OCI-LY7 (cell line): ENCODE measurements at regions not wholly inside any gene's neighbourhood (a gene's known extent, or its start where the extent isn't known, plus 50 kb on each side); places are given as distances from the start of the nearest gene placed in this dataset.

Experiments used
- BruUV-seq: library from RNA; stranded (reverse); fragments of 400-500 nt; replicated peaks from 2 replicates; lab custom pipeline; 2021; lab: Mats Ljungman, UMichigan
- CTCF ChIA-PET: fragments of 300-600 bp; sonication (Branson Sonifier 250); formaldehyde crosslinking; loops from one replicate; lab custom pipeline; 2022; ENCODE audit warnings: antibody characterized with exemption; ENCODE audit not compliant: unreplicated experiment; lab: Charles Lee
- POLR2A ChIA-PET: fragments of 300-600 bp; sonication (Branson Sonifier 250); formaldehyde crosslinking; loops from one replicate; lab custom pipeline; 2022; ENCODE audit warnings: antibody characterized with exemption; lab: Charles Lee
- DNase-seq: peaks from one replicate; pipeline ENCODE4 v3.0.0-alpha.2; 2015; ENCODE audit warnings: low spot score
- H2AFZ ChIP-seq: fragments of 200-600 bp; sonication (generic), shearing (Covaris generic); 2 replicates; pipeline ENCODE4 v1.6.1; 2014; ENCODE audit warnings: mild to moderate bottlenecking, antibody characterized with exemption, low read length, moderate library complexity
- H3K27ac ChIP-seq: fragments of 200-600 bp; sonication (generic); 2 replicates; pipeline ENCODE4 v1.5.1; 2014; ENCODE audit warnings: mixed run types, low read depth, mild to moderate bottlenecking, moderate library complexity, low read length, inconsistent platforms; ENCODE audit not compliant: poor library complexity, severe bottlenecking
- H3K36me3 ChIP-seq: fragments of 200-600 bp; sonication (generic); 2 replicates; pipeline ENCODE4 v1.6.1; 2014; ENCODE audit warnings: mild to moderate bottlenecking, antibody characterized with exemption, low read length, moderate library complexity, mixed read lengths; ENCODE audit not compliant: insufficient read depth
- H3K4me1 ChIP-seq: fragments of 200-600 bp; sonication (generic); 2 replicates; pipeline ENCODE4 v1.5.1; 2014; ENCODE audit warnings: mild to moderate bottlenecking, low read length; ENCODE audit not compliant: insufficient read depth, poor library complexity, severe bottlenecking
- H3K4me2 ChIP-seq: fragments of 200-600 bp; sonication (generic); 2 replicates; pipeline ENCODE4 v1.6.1; 2014; ENCODE audit warnings: mild to moderate bottlenecking, low read length
- H3K4me3 ChIP-seq: fragments of 200-600 bp; sonication (generic); 2 replicates; pipeline ENCODE4 v1.5.1; 2014; ENCODE audit warnings: mild to moderate bottlenecking, low read depth, low read length; ENCODE audit not compliant: poor library complexity, severe bottlenecking
- H3K79me2 ChIP-seq: fragments of 200-600 bp; sonication (generic); 2 replicates; pipeline ENCODE4 v1.6.1; 2016; ENCODE audit warnings: low read depth, mild to moderate bottlenecking, low read length, moderate library complexity, mixed read lengths; ENCODE audit not compliant: insufficient read depth
- H3K9me2 ChIP-seq: fragments of 200-600 bp; sonication (generic); 2 replicates; pipeline ENCODE4 v1.6.1; 2016; ENCODE audit warnings: mild to moderate bottlenecking, low read length, mixed read lengths; ENCODE audit not compliant: insufficient read depth
- H3K9me3 ChIP-seq: fragments of 200-600 bp; sonication (generic); 2 replicates; pipeline ENCODE4 v1.6.1; 2014; ENCODE audit warnings: mild to moderate bottlenecking, mixed run types, low read length, mixed read lengths
- H4K20me1 ChIP-seq: fragments of 200-600 bp; sonication (generic); 2 replicates; pipeline ENCODE4 v1.6.1; 2014; ENCODE audit warnings: mild to moderate bottlenecking, antibody characterized with exemption, low read length, moderate library complexity, mixed read lengths; ENCODE audit not compliant: insufficient read depth
- EZH2phosphoT487 ChIP-seq: fragments of 200-600 bp; sonication (generic); IDR thresholded peaks from 2 replicates; pipeline ENCODE4 v1.6.1; 2018; ENCODE audit warnings: low read depth, borderline replicate concordance, mild to moderate bottlenecking, mixed run types, antibody characterized with exemption, low read length, moderate library complexity, mixed read lengths
- intact Hi-C: fragments of 100-400 bp; cut with micrococcal nuclease; formaldehyde crosslinking; loops from one replicate; pipeline ENCODE4 v1.10.0; 2022; ENCODE audit not compliant: unreplicated experiment
- TF ChIP-seq, protein P1 (sequence below): fragments of 200-600 bp; sonication (generic); conservative IDR thresholded peaks from 2 replicates; pipeline ENCODE4 v1.5.1; 2014; ENCODE audit warnings: mild to moderate bottlenecking, antibody characterized with exemption, low read length, moderate library complexity, mixed read lengths

- intact Hi-C loops: no loop called here
- no peak overlapping the region for H3K27ac ChIP-seq
- no peaks in the 10 kb centered on the region for H3K9me2 ChIP-seq
- H4K20me1 ChIP-seq: no peaks in the 10 kb centered on the region
- POLR2A ChIA-PET: no interaction called here
- no peaks in the 10 kb centered on the region for H3K9me3 ChIP-seq
- H3K4me2 ChIP-seq: no peak overlapping the region
- no peak overlapping the region for H3K4me3 ChIP-seq
- CTCF ChIA-PET: no interaction called here
- no peak for DNase-seq
- H3K4me1 ChIP-seq: no peaks in the 10 kb centered on the region
- BruUV-seq: no TSS peak
- TF ChIP-seq EZH2phosphoT487: no peak
- TF ChIP-seq, protein P1, sequence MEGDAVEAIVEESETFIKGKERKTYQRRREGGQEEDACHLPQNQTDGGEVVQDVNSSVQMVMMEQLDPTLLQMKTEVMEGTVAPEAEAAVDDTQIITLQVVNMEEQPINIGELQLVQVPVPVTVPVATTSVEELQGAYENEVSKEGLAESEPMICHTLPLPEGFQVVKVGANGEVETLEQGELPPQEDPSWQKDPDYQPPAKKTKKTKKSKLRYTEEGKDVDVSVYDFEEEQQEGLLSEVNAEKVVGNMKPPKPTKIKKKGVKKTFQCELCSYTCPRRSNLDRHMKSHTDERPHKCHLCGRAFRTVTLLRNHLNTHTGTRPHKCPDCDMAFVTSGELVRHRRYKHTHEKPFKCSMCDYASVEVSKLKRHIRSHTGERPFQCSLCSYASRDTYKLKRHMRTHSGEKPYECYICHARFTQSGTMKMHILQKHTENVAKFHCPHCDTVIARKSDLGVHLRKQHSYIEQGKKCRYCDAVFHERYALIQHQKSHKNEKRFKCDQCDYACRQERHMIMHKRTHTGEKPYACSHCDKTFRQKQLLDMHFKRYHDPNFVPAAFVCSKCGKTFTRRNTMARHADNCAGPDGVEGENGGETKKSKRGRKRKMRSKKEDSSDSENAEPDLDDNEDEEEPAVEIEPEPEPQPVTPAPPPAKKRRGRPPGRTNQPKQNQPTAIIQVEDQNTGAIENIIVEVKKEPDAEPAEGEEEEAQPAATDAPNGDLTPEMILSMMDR: no peak
- no peak overlapping the region for H2AFZ ChIP-seq
- no peaks in the 10 kb centered on the region for H3K36me3 ChIP-seq
- no peaks in the 10 kb centered on the region for H3K79me2 ChIP-seq
Measured at GRCh38 chr2:126172631-126173184, 483.2 kb upstream of the GYPC start.

DNA sequence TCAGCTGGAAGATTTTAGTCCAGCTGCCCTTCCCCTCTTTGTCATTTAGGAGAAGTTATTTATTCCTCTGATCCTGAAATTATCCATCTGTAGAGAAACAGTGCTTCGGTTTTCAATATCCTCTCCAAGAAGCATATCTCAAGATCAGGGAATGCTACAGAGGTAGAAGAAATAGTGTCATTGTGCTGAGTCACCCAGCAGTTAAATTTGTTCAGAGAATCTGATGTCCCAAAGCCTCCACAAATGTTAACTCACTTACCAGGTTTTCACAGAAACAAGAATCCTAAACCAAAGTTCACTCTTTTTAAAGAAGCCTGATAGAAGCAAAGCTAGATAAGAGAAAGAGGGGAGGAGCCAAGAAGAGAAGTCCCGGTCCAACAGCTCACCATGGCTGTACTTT lies 480.7 kb upstream of the GYPC start:
- no peak overlapping the region for H2AFZ ChIP-seq
- no peak overlapping the region for H3K4me2 ChIP-seq
- H3K4me3 ChIP-seq: no peak overlapping the region
- CTCF ChIA-PET: no interaction called here
- H3K9me3 ChIP-seq: no peaks in the 10 kb centered on the region
- intact Hi-C loops: no loop called here
- no peaks in the 10 kb centered on the region for H3K36me3 ChIP-seq
- H3K4me1 ChIP-seq: no peaks in the 10 kb centered on the region
- no peaks in the 10 kb centered on the region for H4K20me1 ChIP-seq
- H3K27ac ChIP-seq: no peak overlapping the region
- POLR2A ChIA-PET: no interaction called here
- no peak for DNase-seq
- TF ChIP-seq, protein P1: no peak
- no peak for TF ChIP-seq EZH2phosphoT487
- H3K79me2 ChIP-seq: no peaks in the 10 kb centered on the region
- no peaks in the 10 kb centered on the region for H3K9me2 ChIP-seq
- no TSS peak for BruUV-seq

GRCh38 chr2:126177479-126177878 lies 478.5 kb upstream of the GYPC start:
- Histone ChIP-seq H3K9me3 (no peaks in the 10 kb centered on the region), H4K20me1 (no peaks in the 10 kb centered on the region), H3K4me2 (no peak overlapping the region), H3K9me2 (no peaks in the 10 kb centered on the region), H3K27ac (no peak overlapping the region), H3K79me2 (no peaks in the 10 kb centered on the region), H3K4me3 (no peak overlapping the region), H3K36me3 (no peaks in the 10 kb centered on the region), H3K4me1 (no peaks in the 10 kb centered on the region), H2AFZ (no peak overlapping the region)
- CTCF ChIA-PET: no interaction called here
- no peak for TF ChIP-seq EZH2phosphoT487
- TF ChIP-seq, protein P1: no peak
- no TSS peak for BruUV-seq
- no peak for DNase-seq
- POLR2A ChIA-PET: no interaction called here
- intact Hi-C loops: no loop called here
